ENCODE measurements at regions not wholly inside any gene's neighbourhood (a gene's known extent, or its start where the extent isn't known, plus 50 kb on each side); places are given as distances from the start of the nearest gene placed in this dataset.

DNA sequence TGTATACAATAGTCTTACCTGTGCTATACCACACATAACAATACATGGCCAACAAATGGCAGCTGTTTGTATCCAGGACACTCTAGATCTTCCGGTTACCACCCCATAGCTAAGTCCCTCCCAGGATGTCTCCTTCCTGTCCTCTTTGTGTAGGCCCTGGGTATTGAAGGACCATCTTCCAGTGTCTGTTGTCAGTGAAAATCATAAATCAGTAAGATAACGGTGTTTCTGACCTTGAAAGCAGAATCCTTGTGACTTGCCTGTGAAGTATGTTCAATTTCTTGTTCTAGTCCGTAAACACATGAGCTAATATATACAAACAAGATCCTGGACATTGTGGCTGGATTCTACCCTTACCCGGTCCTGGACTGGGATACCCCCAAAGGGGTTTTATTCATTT is 462.8 kb downstream of the NTRK3 start:
- no peak for DNase-seq
- Histone ChIP-seq H3K4me1 (replicated peaks in 1 of 2) (no peaks in the 10 kb centered on the region), H3K27me3 (no peaks in the 10 kb centered on the region), H3K9me3 (replicated peaks in 1 of 3) (no peaks in the 10 kb centered on the region), H3K27ac (no peak overlapping the region), H3K4me3 (no peak overlapping the region), H3K36me3 (replicated peaks in 1 of 2) (no peaks in the 10 kb centered on the region)
- 56 to 71% (median 60%) methylated on average over 4 of the region's 4 CpGs for WGBS, 4 donors
- intact Hi-C loops (cut with DNase I) = no loop called here
- TF ChIP-seq, protein P1, sequence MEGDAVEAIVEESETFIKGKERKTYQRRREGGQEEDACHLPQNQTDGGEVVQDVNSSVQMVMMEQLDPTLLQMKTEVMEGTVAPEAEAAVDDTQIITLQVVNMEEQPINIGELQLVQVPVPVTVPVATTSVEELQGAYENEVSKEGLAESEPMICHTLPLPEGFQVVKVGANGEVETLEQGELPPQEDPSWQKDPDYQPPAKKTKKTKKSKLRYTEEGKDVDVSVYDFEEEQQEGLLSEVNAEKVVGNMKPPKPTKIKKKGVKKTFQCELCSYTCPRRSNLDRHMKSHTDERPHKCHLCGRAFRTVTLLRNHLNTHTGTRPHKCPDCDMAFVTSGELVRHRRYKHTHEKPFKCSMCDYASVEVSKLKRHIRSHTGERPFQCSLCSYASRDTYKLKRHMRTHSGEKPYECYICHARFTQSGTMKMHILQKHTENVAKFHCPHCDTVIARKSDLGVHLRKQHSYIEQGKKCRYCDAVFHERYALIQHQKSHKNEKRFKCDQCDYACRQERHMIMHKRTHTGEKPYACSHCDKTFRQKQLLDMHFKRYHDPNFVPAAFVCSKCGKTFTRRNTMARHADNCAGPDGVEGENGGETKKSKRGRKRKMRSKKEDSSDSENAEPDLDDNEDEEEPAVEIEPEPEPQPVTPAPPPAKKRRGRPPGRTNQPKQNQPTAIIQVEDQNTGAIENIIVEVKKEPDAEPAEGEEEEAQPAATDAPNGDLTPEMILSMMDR (IDR thresholded peaks at IDR 0.05) = no peak
- TF ChIP-seq POLR2A (IDR thresholded peaks at IDR 0.05) = no peak

DNA sequence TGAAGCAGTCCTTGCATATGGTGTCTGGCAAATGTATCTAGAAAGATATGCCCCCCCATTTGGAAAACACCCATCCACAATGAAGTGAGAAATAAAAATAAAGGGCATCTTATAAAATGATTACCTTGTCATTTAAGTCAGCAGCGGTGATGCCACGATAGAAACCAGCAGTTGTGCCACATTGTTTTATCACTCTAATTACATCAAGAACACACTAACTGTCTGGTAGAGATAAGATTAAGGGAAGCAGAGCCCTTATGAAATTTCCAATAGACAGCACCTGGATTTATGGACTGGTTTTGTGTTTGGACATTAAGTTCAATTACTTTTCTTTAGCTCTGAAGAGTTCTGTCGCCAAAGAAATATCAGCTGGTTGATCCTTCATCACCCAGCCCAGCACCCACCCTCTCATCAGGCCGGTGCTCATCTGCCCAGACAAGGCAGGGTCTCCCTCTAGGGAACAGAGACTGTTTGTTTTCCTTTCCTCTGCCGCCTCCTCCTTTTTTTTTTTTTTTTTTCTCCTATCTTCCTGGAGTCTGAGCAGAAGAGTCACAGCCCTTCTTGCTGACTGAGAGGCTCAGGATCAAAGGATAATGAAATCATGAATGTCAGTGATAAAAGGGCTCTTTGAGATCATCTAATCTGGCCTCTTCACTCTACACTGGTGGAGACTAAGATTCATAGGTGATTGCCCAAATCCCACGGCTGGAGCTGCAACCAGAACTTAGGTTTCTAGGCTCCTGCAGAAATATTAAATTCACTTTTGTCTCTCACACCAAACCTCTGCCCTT is 464.1 kb downstream of the NTRK3 start:
- Histone ChIP-seq H3K36me3 (replicated peaks in 1 of 2) (no peaks in the 10 kb centered on the region), H3K27ac (no peak overlapping the region), H3K27me3 (no peaks in the 10 kb centered on the region), H3K9me3 (replicated peaks in 1 of 3) (no peaks in the 10 kb centered on the region), H3K4me1 (replicated peaks in 1 of 2) (no peaks in the 10 kb centered on the region), H3K4me3 (no peak overlapping the region)
- 62 to 68% (median 63%) methylated on average over 6 of the region's 6 CpGs for WGBS, 4 donors
- intact Hi-C loops (cut with DNase I) = no loop called here
- DNase-seq = no peak
- TF ChIP-seq, protein P1 (IDR thresholded peaks at IDR 0.05) = no peak
- TF ChIP-seq POLR2A (IDR thresholded peaks at IDR 0.05) = no peak

DNA sequence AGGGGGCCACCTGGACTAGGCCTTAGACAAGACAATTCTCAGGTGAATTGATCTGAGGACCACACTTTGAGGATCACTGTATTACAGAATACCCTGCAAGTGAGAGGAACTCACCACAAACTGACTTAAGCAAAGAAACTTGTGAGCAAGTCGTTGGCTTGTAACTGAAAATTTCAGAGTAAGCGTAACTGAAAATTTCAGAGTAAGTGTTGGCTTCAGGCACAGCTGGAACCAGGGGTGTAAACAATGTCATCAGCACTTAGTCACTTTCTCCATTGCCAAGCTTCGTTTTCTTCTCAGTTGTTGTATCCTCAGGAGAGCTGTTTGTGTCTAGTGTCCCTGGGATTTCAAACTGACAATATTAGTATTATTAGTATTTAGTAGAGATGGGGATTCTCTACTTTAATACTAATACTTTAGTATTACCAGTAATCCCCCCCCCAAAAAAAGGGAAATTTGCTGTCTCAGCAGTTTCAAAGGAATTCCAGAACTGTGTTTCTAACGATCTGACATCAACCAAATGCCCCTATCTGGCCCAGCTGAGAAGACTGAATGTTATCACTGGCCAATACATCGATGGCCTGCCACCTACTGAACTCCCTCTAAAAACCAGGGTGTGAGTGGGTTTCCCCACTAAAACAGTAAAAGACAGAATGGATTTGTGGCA is 474.4 kb downstream of the NTRK3 start:
- H3K27ac ChIP-seq = no peak overlapping the region
- DNase-seq = no peak
- H3K27me3 ChIP-seq = no peaks in the 10 kb centered on the region
- H3K4me3 ChIP-seq = no peak overlapping the region
- intact Hi-C loops (cut with DNase I) = no loop called here
- H3K36me3 ChIP-seq (replicated peaks in 1 of 2) = no peaks in the 10 kb centered on the region
- TF ChIP-seq, protein P1 (IDR thresholded peaks at IDR 0.05) = no peak
- no peak for TF ChIP-seq POLR2A (IDR thresholded peaks at IDR 0.05)
- H3K4me1 ChIP-seq (replicated peaks in 1 of 2) = no peaks in the 10 kb centered on the region
- no peaks in the 10 kb centered on the region for H3K9me3 ChIP-seq (replicated peaks in 1 of 3)
- WGBS, 4 donors = 58 to 73% (median 65%) methylated on average over 5 of the region's 5 CpGs

DNA sequence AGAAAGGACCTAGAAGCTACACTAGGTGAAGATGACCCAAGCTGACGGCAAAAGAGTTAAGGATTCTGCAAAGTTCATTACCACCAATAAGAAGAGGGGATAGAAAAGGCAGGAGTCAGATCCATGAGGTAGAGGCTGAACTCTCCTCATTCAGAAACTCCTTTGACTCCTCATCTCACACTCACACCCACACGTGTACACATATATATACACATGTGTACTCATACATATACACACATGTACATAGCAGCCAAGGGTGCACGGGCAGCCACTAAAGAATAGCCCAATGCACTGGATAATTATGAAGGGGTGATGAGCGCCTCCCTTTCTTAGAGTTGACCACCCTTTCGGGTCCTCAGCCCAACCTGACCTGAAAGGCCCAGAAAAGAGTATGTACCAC is 476.8 kb downstream of the NTRK3 start:
- Histone ChIP-seq H3K4me1 (replicated peaks in 1 of 2) (no peaks in the 10 kb centered on the region), H3K4me3 (no peak overlapping the region), H3K27ac (no peak overlapping the region), H3K9me3 (replicated peaks in 1 of 3) (no peaks in the 10 kb centered on the region), H3K36me3 (replicated peaks in 1 of 2) (no peaks in the 10 kb centered on the region), H3K27me3 (no peaks in the 10 kb centered on the region)
- intact Hi-C loops (cut with DNase I) = no loop called here
- TF ChIP-seq, protein P1 (IDR thresholded peaks at IDR 0.05) = no peak
- TF ChIP-seq POLR2A (IDR thresholded peaks at IDR 0.05) = no peak
- 86 to 90% (median 87%) methylated on average over 5 of the region's 5 CpGs for WGBS, 4 donors
- no peak for DNase-seq
